HFFc6 (cell line): ENCODE measurements at regions not wholly inside any gene's neighbourhood (a gene's known extent, or its start where the extent isn't known, plus 50 kb on each side); places are given as distances from the start of the nearest gene placed in this dataset.

Source experiments
- DNase-seq: peaks from one replicate; pipeline ENCODE4 v3.0.0-alpha.2; 2018
- H3K27ac Mint-ChIP-seq: 2 replicates; pipeline ENCODE4 v1.8.0; 2020; ENCODE audit warnings: mild to moderate bottlenecking, mixed read lengths
- H3K27me3 Mint-ChIP-seq: 2 replicates; pipeline ENCODE4 v1.8.0; 2021; ENCODE audit warnings: mild to moderate bottlenecking, moderate library complexity, mixed read lengths; ENCODE audit not compliant: insufficient read depth
- H3K36me3 Mint-ChIP-seq: 2 replicates; pipeline ENCODE4 v1.8.0; 2021; ENCODE audit warnings: low read depth, mixed read lengths
- H3K4me1 Mint-ChIP-seq: 2 replicates; pipeline ENCODE4 v1.8.0; 2020; ENCODE audit warnings: low read depth, mixed read lengths
- H3K4me3 Mint-ChIP-seq: 2 replicates; pipeline ENCODE4 v1.8.0; 2020; ENCODE audit warnings: mild to moderate bottlenecking, moderate library complexity, mixed read lengths
- H3K9me3 Mint-ChIP-seq: 2 replicates; pipeline ENCODE4 v1.8.0; 2020; ENCODE audit warnings: mild to moderate bottlenecking, mixed read lengths
- TF ChIP-seq, protein P1 (sequence below): fragments of 200-600 bp; sonication (generic); IDR thresholded peaks from 2 replicates; pipeline ENCODE4 v1.5.0; 2021; ENCODE audit warnings: antibody characterized with exemption, mild to moderate bottlenecking

DNA sequence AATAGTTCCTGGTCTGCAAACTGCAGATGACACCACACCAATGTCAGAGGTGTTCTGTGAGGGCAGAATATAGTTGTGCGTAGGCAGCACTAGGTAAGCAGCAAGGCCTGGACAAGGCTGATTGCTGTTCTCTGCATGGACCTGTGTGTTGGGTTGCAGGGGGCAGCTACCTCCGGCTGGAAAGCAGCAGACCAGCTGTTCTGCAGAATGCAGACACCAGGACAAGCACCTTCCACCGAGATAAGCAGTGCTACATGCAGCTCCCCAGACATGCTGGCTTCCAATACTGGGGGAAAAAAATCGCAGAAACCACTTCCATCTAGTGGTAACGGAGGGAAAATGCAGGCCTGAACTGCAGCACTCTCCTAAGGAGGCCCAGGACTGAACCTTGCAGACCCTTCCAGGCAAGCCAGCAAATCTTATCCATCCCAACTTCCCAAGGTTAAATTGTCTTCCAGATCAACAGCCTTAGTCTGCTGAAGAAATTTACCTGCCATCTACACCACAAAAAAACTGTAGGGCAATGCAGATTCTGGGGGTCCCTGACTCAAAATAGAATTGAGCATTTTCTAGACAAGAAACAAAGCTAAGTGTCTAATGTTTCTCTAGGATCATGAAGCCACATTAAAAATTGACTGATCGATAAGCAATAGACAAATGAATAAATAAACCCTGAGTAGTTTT lies 50.5 kb upstream of the COBL start:
- H3K27me3 Mint-ChIP-seq: peaks cover 5% of the 10 kb centered on the region
- peaks cover 8% of the 10 kb centered on the region; the same call in 1 of the 2 replicates for H3K9me3 Mint-ChIP-seq
- H3K4me1 Mint-ChIP-seq: no peaks in the 10 kb centered on the region
- H3K27ac Mint-ChIP-seq: no peak overlapping the region
- no peaks in the 10 kb centered on the region for H3K36me3 Mint-ChIP-seq
- TF ChIP-seq, protein P1, sequence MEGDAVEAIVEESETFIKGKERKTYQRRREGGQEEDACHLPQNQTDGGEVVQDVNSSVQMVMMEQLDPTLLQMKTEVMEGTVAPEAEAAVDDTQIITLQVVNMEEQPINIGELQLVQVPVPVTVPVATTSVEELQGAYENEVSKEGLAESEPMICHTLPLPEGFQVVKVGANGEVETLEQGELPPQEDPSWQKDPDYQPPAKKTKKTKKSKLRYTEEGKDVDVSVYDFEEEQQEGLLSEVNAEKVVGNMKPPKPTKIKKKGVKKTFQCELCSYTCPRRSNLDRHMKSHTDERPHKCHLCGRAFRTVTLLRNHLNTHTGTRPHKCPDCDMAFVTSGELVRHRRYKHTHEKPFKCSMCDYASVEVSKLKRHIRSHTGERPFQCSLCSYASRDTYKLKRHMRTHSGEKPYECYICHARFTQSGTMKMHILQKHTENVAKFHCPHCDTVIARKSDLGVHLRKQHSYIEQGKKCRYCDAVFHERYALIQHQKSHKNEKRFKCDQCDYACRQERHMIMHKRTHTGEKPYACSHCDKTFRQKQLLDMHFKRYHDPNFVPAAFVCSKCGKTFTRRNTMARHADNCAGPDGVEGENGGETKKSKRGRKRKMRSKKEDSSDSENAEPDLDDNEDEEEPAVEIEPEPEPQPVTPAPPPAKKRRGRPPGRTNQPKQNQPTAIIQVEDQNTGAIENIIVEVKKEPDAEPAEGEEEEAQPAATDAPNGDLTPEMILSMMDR: peak; percentile 74
- H3K4me3 Mint-ChIP-seq: no peak overlapping the region
- peak; percentile 23 for DNase-seq
